ENCODE measurements at regions not wholly inside any gene's neighbourhood (a gene's known extent, or its start where the extent isn't known, plus 50 kb on each side); places are given as distances from the start of the nearest gene placed in this dataset.
"Not testable (repeated sequence)": the region's sequence is repeated elsewhere in the genome, so short reads cannot be mapped to it uniquely, and the experiment has no call there.

GRCh38 chr17:70464995-70465394 lies 295.7 kb downstream of the KCNJ2 start:
- no peak for DNase-seq

GRCh38 chr17:70468661-70469060 lies 299.3 kb downstream of the KCNJ2 start:
- no peak for DNase-seq

GRCh38 chr17:70473049-70473448 lies 303.7 kb downstream of the KCNJ2 start:
- DNase-seq = no peak

DNA sequence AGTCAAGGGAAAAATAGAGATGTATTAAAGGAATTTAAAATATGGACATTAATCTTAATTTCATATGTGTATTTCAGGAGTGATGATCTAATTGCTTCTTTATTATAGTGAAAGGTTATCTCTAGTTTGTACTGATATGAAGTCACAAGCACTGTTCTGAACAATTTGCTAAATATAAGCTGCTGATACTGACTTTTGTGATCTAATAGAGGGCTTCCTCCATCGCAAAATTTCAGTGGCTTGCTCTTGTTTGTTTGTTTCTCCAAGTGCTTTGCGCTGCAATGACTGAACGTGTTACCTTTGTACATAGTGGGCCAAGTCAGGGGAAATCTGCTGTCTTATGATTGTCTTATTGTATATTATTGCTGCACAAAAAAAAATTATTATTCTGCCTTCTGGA lies 307.0 kb downstream of the KCNJ2 start:
- no peak for DNase-seq

DNA sequence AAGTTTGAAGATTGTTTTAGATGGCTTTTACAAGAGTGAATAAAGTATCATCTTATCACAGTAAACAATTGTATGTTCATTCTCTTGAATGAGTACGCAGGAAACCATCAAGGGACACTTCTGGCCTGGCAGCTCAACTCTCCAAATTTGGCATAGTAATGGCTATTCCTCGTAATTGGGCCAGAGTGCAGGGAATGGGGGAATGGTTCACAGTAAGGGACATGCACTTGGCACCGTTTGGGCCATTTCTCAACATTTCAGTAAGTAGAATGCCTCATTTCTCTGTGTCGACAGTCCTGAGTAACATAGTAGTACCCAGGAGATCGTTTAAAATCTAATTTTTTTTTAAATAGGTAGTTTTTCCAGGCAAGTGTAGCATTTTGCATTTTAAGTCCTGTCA lies 309.6 kb downstream of the KCNJ2 start:
- DNase-seq = no peak

GRCh38 chr17:70479779-70480178 lies 310.4 kb downstream of the KCNJ2 start:
- no peak for DNase-seq

- DNase-seq = no peak
Measured at GRCh38 chr17:70483624-70484023, 314.3 kb downstream of the KCNJ2 start.

DNA sequence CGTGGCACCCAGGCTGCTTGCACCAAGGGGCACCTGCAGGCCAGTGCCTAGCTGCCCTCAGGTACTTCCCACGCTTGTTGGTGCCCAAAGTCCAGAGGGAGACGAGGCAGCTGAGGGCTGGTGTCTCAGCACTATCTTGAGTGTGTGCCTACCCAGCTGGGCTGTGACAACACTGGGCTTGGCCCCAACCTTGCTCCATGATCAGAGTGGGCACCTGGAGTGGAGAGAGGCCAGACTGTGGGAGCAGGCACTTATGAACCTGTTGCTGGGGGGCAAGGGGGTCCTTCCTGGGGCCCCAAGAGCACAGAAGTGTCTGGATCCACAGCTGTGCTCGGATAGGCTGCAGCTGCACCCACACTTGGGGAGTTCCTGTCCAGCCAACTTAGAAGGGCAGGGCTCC lies 314.7 kb downstream of the KCNJ2 start:
- DNase-seq = no peak

- DNase-seq = no peak
Measured at GRCh38 chr17:70484496-70484895, 315.2 kb downstream of the KCNJ2 start.

- DNase-seq = no peak
Measured at GRCh38 chr17:70492368-70492767, 323.0 kb downstream of the KCNJ2 start.

GRCh38 chr17:70493277-70493874 lies 324.0 kb downstream of the KCNJ2 start:
- DNase-seq = no peak

GRCh38 chr17:70498631-70499030 lies 329.3 kb downstream of the KCNJ2 start:
- DNase-seq = no peak

- DNase-seq = no peak
Measured at GRCh38 chr17:70499067-70499786, 329.9 kb downstream of the KCNJ2 start.

GRCh38 chr17:70503449-70503848 lies 334.1 kb downstream of the KCNJ2 start:
- no peak for DNase-seq

GRCh38 chr17:70510288-70510687 lies 341.0 kb downstream of the KCNJ2 start:
- no peak for DNase-seq

DNA sequence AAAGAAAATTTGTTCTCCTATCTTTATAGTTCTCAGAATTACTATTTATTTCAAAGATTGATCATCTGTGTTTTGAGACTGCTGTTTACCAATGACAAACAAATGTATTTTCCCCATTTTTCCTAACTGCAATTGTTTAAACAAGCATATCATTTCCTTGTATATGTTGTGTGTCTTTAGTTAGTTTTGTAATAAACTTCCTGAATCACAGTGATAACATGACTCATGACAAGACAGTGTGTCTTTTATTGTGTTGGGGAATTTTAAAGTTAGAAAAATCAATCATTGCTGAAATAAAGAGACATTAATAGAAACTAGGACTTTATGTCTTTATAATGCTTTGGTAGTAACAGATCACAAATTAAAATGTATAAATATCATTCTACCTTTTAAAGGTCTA lies 348.5 kb downstream of the KCNJ2 start:
- DNase-seq = no peak

DNA sequence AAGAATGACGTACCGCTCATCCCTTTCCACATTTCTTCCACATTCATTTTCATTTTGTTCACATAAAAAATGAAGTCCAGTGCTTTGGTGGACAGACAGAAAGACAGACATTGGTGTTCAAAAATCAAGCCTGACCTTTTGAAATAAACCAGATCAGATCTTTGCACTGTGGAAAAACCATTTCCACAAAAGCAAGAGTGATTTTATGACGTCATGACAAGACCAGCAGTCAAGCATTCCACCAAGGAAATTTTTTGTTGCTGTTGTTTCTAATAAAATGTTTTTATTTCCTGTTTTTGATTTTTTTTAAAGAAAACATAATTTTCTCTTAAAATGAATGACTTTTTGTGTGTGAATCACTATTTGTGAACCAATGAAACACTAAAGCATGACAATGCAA lies 350.0 kb downstream of the KCNJ2 start:
- no peak for DNase-seq

- DNase-seq = no peak
Measured at GRCh38 chr17:70520447-70520846, 351.1 kb downstream of the KCNJ2 start.

- DNase-seq = no peak
Measured at GRCh38 chr17:70520956-70521355, 351.6 kb downstream of the KCNJ2 start.

GRCh38 chr17:70521821-70522256 lies 352.5 kb downstream of the KCNJ2 start:
- no peak for DNase-seq

GRCh38 chr17:70523426-70523825 lies 354.1 kb downstream of the KCNJ2 start:
- DNase-seq = no peak

DNA sequence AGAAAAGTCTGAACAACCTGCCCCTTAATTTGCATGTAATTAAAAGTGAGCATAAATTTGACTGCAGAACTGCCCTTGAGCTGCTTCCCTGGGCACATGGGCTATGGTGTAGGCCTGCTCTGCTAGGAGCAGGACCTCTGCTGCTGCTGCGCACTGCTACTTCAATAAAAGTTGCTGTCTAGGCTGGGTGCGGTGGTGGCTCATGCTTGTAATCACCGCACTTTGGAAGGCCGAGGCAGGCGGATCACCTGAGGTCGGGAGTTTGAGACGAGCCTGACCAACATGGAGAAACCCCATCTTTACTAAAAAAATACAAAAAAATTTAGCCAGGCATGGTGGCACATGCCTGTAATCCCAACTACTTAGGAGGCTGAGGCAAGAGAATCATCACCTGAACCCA lies 355.7 kb downstream of the KCNJ2 start:
- DNase-seq = not testable (repeated sequence)

DNA sequence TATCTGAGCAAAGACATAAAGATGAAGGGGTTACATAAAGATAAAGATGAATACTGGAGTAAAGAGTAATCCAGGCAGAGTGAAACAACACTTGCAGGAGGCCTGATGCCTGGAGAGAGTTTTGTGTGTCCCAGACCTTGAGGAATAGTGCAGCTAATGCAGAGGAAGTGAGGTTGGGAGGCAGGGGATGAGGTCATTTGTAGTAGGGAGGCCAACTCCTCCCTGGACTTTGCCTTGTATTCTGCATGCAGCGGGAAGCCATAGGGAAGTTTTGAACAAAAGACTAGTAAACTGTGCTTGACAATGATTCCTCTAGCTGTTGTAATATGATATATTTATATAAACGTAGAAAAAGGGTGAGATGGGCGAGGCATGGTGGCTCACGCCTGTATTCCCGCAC lies 356.6 kb downstream of the KCNJ2 start:
- no peak for DNase-seq

- DNase-seq = no peak
Measured at GRCh38 chr17:70527364-70527888, 358.1 kb downstream of the KCNJ2 start.

GRCh38 chr17:70533427-70533826 lies 364.1 kb downstream of the KCNJ2 start:
- DNase-seq = no peak

All from stimulated activated CD8-positive, alpha-beta memory T cell treated with anti-CD3 and anti-CD28 coated beads, Interleukin-4, amount 100 ng/mL, for 48 hours (primary cell).